Keratinocyte (primary cell): ENCODE measurements at regions not wholly inside any gene's neighbourhood (a gene's known extent, or its start where the extent isn't known, plus 50 kb on each side); places are given as distances from the start of the nearest gene placed in this dataset.

ENCODE experiments used
- CTCF ChIP-seq, 3 experiments: IDR thresholded peaks in 1 of 3; conservative IDR thresholded peaks in 1 of 3; optimal IDR thresholded peaks in 1 of 3; 2 replicates in 2 of 3; 3 replicates in 1 of 3; pipeline versions ENCODE3 to v1.5.1; 2011; ENCODE audit warnings: low read length in 3 of 3, mild to moderate bottlenecking in 3 of 3, moderate library complexity in 2 of 3, control low read depth in 1 of 3, inconsistent platforms in 1 of 3; ENCODE audit not compliant: insufficient read depth in 2 of 3; ENCODE audit errors: extremely low read depth in 1 of 3
- EZH2 ChIP-seq: IDR thresholded peaks from one replicate; pipeline ENCODE4 v1.6.1; 2012; ENCODE audit warnings: inconsistent platforms, mild to moderate bottlenecking, low read length, moderate library complexity

GRCh38 chr13:90246005-90246404 is 1101.5 kb upstream of the MIR17HG start:
- TF ChIP-seq CTCF (optimal IDR thresholded peaks at IDR 0.05 in 1 of 3, IDR thresholded peaks at IDR 0.05 in 1 of 3, conservative IDR thresholded peaks at IDR 0.05 in 1 of 3; ENCODE audit: extremely low read depth in 1 of 3, insufficient read depth in 2 of 3, low read length in 3 of 3) (no peak), EZH2 (no peak)
